NCI-H128 (cell line): ENCODE measurements at regions not wholly inside any gene's neighbourhood (a gene's known extent, or its start where the extent isn't known, plus 50 kb on each side); places are given as distances from the start of the nearest gene placed in this dataset.

Source experiments
- DNase-seq: peaks from one replicate; lab custom pipeline; 2025; ENCODE audit not compliant: unreplicated experiment; lab: John Stamatoyannopoulos, UW

DNA sequence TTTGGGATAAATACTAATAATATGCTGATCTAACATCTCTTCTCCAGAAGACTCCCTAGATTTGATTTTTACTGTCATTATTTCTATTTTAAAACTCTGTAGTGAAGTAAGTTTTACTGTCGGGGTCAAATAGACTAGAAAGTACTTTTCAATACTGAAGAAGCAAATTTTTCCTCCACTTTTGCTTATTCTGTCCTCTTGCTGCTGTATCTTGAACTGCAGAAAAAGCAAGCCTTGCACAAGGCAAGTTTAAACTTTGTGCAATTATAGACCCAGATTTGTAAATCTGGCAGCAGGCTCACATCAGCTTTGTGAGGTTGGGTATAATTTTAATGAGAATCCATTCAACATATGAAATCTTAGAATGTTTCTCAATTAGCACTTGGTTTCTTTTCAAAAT lies 151.1 kb upstream of the ETS2 start:
- no peak for DNase-seq

DNA sequence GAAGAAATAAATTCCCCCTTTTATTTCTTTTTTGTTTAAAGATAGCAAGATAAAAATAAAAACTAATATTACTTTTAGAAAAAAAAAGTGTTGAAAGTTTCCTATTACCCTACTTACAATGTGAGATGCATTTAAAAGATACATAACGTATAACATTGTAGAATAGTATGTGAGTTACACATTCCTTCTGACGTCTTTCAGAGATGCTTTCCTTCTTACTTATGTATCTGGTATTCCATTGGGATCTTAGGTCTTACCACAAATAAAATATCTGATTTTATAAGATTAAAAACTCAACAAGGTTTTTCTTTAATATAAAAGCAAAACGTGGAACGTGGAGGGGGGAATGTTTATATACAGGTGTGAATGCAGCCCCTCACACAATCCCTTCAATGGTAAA lies 147.2 kb upstream of the ETS2 start:
- DNase-seq = no peak

DNA sequence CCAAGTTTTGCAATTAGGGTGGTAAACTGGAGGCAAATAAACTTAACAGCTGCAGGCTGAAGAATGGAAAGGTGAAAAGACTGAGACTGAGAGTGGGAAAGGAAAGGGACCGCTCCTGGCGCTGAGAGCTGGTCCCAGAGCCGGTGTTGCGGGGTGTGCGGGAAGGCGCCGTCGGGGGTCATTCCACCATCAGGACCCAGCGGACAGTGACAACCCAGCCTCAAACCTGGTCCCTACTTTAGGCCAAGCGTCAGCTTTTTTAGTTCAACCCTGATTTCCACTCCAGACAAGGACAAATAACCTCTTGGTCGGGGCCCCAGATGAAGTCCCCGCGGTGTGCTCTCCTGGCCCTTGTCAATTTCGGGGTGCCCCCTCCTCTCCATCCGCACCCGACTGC lies 145.8 kb upstream of the ETS2 start:
- no peak for DNase-seq

DNA sequence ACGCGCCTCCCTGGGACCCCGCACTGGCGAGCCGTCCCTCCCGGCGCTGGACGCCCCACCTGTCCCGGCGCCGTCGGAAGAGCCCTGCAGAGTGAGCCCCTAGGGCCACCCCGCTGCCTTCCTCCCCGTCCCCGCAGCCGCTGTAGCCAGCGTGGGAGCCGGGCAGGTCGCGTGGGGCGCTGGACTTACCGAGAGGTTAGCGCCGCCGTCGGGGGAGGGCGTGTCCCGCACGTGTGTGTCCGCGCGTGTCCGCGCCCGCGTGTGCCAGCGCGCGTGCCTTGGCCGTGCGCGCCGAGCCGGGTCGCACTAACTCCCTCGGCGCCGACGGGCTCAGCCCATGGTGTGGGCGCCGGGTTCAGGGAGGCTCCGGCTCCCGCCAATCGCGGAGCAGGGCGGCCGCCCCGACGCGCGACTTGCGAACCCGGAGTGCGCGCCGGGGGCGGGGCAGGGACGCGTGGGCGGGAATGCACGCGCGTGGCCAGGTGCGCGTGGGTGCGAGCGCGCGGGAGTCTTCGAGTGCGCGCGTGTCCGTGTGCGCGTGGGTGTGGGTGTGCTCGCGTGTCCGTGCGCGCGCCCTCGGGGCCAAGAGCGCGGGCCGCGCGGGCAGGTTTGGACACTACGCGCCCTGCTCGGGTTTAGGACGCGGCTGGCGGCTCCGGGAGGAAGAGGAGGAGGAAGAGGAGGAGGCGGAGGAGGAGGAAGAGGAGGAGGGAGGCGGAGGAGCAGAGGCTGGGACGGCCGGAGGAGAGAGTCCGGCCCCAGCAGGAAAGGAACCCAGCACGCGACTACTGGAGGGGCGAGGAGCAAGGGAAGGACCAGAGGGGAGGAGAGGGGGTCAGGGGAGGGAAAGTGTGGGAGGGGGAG lies 145.2 kb upstream of the ETS2 start:
- no peak for DNase-seq

DNA sequence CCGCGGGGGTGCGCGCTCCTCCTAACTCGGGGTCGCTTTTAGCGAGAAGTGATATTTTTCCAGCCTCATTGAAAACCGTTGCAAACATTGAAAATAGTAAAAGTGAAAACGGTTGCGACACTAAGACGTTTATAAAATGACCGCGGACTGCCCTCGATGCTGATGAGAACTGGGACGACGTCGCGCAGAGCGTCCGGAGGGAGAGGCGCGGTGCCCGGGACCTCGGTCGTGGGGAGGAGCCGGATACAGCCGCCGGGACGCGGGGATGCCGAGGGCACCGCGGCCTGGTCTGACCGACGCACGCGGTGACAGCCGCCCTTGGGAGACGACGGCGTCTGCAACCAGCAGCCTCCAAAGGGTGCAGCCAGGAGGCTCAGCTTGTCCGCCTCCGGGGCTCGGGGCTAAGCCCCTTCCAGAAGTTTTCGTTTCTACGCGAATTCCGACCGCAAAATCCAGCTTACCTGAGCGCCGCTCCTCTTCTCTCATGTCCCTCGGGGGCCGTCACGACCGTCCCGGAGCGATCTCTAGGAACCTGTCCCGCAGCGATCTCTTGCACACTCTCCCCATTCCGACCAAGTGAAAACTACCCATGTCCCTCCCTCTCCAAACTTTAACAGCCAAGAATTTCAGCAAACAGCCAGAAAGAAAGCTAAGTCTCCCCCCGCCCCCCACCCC lies 144.4 kb upstream of the ETS2 start:
- DNase-seq = no peak

DNA sequence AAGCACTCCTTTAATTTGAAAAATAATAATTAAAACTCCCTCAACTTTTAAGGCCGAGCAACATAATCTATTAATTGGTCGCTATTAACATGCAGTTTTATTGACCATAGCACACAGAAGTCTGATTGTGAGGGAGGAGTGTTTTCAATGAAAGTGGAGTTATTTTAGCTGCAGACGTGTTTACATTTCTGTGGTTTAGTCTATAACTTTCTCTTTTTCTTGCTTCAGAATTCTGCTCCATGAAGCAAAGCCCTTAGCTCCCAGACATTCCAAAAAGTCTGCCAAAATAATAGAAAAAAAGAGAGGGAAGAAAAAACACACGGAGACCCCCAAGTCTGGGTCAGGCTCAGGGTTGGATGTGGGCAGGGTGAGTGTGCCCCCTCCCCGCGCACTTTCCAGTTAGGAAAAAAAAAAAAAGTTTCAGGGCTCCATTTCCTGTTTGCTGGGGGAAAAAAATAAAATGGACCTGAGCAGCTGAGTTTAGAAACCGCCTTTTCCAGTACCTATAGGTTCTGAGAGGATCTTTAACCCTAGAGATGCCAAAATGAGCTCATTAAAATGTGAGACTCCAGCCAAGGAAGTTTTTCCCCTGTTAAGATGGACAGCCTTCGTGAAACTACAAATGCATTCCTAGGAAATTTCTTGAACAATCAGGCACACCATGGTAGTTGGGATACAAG lies 143.7 kb upstream of the ETS2 start:
- DNase-seq = no peak

DNA sequence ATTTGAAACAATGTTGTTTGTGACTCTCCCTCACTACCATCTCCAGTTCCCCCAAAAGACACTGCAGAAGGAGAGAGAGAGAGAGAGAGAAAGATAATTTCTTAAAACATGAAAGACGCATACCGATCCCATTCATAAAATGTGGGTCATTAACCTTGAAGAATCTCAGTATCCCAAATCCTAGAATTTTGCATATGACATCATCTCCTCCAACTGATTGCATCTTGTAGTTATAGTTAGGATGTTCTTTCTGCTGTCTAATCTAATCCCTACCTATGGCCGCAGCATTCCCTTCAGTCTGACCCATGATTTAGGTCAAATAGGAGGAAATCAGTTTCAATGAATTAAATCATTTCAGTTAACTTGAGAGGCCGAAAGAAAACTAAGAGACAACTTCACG lies 142.4 kb upstream of the ETS2 start:
- no peak for DNase-seq

DNA sequence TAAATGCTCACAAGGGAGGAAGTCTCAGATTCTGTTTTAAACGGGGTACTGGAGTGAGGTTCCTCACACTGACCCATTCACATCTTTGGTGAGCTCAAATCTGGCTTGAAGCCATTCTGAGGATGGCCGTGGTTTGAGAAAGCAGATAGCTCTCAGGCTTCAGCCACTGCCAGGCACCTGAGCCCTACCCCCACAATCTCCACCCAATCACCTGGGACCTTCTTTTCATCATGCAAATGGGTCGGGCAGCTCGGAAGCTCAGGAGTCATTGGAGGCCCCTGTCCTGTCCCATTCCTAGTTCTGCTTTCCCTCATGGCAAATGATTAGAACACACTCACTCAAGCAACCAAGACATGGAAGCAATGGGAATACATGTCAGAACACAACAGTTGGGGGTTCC lies 141.4 kb upstream of the ETS2 start:
- no peak for DNase-seq

DNA sequence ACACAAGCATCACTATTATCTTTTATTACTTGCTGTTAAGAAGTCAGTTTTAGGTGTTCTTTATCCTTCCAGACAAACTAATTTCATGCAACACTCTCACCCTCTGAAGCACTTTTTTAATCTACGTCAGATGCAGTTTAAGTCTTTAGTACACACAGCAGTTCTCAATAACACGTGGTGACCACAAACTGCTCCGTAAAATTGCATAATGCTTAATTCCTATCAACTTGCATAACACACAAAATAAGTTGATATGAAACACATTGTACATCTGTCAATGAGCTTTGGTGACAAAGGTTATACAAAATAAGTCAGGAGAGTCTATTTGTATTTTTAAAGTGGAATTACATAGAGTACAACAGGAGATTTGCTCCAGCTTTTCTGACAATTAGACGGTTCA lies 140.9 kb upstream of the ETS2 start:
- DNase-seq = no peak

DNA sequence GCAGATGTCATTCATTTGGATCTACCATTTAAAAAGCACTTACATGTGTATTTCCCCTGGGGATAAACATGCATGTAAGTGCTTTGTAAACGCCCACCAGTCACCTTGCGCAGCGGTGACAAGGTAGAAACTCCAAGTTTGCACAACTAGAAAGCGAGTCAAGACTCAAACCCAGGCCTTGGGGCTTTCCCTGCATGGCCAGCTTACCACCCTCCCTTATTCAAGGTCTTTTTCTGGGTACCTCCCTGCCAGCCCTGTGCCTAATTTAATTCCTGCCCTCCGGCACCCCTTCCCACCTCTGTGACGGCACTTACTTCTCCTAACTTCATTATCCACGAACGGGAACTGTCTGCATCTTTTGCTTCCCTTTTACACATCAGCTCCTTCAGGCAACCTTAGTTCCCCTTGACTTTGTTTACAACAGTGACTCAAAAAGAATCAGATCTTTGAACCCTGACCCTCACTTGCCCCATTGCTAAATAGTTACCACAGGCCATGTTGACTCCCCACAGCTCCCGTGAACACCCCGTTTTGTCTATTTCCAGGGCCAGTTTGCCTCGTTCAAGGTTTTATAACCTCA lies 138.3 kb upstream of the ETS2 start:
- no peak for DNase-seq

DNA sequence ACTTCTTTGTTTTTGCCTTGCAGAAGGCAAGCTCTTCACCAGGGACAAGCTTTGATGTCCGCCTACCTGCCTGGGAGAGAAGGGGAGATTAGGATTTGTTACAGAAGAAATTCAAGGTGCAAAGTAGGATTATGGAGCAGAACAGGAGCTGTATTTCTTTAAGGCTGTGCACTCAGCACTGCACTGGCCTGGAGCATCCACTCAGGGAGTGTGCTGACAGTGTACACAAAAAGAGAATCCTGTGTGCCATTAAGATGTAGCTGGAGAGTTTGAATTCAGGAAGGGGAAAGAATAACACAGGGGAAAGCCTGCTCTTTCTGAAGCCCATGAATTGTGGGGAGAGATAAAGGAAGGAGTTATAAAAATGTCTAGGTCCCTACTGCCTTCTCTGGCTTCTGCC lies 137.7 kb upstream of the ETS2 start:
- DNase-seq = no peak

DNA sequence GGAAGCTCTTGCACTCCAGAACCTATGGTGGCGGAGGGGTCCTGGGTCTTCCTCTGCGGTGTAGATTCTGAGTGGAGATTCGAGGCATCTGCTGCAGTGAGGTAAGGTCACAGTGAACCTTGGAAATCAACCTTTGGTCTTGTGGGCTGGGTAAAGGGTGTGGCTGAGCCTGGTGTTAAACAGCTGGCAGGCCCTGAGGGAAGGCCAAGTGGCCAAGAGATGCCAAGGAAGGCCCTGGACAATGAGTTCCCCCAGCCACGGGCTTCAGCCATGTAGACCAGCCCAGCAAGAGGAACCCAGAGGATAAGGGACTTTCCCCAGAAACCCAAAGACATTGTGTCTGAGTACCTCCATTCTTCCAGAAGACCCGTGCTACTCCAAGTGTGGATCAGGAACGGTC lies 137.2 kb upstream of the ETS2 start:
- DNase-seq = no peak

DNA sequence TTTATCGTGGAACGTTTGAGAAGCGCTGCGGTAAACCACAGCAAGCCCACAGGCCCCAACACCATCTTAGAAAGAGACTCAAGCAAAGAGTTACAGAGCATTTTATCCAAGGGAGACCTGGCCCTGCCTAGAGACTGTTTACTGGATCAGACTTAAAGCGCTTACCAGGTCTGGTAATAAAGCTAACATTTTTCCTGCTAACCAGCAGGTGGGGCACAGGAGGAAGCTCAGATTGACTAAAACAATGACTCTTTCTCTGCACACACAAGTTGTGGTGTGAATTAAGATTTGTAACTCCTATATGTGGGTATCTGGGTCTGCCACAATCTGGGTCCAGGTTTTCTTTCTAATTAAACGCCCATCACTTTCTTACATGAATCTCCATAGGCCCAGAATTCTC lies 136.5 kb upstream of the ETS2 start:
- no peak for DNase-seq

DNA sequence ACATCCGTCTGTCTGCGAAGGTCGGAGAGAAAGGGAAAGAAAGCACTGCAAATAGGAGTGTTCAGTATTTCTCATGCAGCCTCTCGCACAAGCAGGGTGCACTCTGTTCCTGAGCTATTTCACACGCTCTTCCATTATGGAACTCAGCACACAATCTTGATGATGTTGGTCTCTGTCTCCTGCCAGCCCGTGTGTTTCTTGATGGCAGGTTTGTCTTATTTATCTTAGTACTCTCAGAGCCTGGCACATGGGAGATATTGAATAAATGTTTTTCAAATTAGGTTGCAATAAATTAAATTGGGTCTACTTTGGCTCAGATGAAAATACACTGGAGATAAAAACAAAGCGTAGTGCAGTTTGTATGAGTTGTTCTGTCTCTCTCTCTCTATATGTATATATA lies 134.9 kb upstream of the ETS2 start:
- DNase-seq = no peak

DNA sequence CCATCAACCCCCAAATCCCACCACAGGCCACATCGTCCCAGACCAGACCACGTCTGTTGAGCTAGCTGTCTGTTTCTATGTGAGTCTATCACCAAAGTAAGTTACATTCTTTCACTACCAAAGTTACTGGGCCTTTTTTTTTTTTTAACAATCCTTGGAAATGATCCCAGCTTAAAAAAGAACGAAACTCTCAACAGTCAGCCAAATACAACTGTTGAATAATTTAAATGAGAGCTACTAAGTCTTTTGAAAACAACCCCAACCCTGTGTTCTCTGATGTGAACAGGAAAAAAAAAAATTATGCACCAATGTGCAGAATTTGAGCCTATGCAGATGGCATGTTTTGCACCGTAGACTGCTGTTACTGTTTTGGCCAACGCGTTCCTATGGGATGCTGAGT lies 134.0 kb upstream of the ETS2 start:
- DNase-seq = no peak

DNA sequence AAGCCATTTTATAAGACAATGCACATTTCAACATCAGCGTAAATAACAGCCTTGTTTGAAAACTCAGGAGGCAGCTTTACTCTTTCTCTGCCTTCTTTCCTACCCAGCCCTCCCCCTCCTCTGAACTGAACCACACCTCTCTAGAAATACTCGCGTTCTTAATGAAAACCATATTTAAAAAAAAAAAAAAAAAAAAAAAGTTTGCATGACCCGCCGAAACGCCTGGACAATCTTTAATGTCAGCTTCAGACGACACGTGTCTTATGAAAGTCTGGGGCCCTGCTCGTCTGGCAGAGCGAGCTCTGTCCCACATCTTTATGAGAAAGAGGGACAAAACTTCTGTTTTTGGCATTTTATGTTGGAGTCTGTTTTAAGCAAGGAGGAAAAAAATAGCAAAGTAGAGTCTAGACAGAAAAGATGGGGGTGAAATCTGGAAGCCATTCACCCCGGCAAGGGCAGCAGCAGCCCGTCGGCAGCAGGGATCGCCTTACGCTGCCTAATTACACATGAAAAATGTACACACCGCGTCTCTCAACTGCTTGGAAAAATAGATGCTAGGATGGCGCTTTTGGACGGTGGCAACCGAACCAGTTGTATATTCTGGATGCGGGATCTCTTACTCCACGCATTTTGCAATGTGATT lies 130.4 kb upstream of the ETS2 start:
- DNase-seq = no peak

DNA sequence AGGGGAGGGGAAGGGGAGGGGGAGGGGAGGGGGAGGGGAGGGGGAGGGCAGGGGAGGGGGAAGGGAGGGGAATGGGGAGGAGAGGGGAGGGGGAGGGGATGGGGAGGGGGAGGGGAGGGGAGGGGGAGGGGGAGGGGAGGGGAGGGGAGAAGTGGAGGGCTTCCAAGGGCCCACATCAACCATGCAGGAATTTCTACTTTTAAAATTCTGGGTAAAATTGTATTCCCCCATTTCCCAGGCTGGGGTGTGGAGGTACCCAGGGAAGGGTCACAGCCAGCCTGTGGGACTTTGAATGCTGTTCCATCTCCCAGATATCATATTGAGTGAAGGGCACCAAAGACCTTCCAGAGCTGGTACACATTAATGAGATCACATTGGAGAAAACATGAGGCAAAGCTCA lies 126.9 kb upstream of the ETS2 start:
- no peak for DNase-seq

DNA sequence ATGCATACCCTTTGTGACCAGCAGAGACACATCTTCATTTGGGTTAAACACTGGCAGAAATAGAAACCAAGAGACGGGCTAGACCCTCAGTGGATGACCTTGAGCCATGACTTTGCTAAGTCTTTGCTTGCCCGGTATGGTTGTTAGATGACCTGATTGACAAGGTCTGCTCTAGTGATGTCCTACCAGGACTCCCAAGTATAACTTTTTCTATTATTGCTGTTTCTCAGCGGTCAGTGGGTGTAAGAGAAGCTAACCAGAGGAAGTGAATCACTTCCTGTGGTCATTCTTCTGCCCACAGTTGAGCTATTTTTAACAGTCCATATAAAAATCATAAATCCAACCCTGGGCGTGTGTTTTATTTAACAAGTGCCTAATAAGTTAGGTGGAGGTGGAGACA lies 126.2 kb upstream of the ETS2 start:
- DNase-seq = no peak

DNA sequence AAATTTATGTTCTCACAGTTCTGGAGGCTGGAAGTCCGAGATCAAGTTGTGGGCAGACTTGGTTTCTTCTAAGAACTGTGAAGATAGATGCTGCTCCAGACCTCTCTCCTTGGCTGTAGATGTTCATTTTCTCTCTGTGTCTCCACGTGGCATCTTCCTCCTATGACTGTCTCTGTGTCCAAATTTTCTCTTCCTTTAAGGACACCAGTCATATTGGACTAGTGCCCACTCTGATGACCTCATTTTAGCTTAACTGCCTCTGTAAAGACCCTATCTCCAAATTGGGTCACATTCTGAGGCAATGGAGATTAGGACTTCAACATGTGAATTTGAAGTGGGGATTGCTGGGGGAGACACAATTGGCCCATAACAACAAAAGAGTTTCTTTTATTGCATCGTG lies 125.3 kb upstream of the ETS2 start:
- no peak for DNase-seq

DNA sequence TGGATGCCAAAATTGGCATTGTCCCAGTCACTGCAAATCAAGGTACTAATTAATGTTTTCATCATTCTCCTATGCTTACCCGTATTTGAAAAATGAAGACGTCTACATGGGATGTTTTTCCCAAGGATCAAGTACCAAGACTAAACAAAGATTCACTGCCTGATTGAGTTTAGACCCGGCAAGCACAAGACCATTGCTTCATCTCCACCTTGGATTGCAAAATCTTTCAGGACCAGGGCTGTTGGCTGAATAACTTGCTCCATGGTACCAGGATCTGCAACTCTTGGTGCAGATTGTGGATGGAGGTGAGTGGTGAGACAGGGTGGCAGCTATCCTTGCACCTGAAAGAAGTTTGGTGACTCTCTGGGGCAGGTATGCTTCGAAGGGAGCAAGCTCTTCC lies 122.5 kb upstream of the ETS2 start:
- DNase-seq = no peak

DNA sequence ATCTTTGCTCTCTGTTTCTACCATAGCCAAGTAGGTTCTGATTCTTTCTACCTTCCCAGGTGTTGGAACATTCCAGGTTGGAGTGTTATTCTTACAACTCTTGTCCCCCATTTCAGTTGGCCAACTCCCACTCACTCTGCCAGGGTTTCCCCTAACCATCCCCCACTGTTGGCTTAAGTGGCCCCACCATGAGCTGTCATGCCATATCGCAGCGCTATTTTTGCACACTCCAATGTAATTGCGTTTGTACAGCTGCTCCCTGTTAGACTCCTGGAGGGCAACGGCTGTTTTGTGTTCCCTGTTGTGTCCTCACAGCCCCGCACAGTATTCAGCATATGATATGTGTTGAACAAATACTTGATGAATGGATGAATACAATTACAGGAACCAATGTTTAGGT lies 117.7 kb upstream of the ETS2 start:
- peak; percentile 43 for DNase-seq
